Panc1 (cell line): ENCODE measurements at regions not wholly inside any gene's neighbourhood (a gene's known extent, or its start where the extent isn't known, plus 50 kb on each side); places are given as distances from the start of the nearest gene placed in this dataset.

ENCODE experiments used
- ATAC-seq: fragments of 200-7000 bp; cut with Tn5 transposase; 2 replicates; pipeline ENCODE4 v1.9.1; 2020; ENCODE audit warnings: mild to moderate bottlenecking, moderate library complexity
- BruUV-seq: library from RNA; stranded (reverse); fragments of 400-500 nt; replicated peaks from 2 replicates; lab custom pipeline; 2021; lab: Mats Ljungman, UMichigan
- CTCF ChIA-PET: fragments of 300-600 bp; sonication (Branson Sonifier 250); formaldehyde crosslinking; loops from one replicate; lab custom pipeline; 2022; ENCODE audit warnings: antibody characterized with exemption; lab: Charles Lee
- POLR2A ChIA-PET: fragments of 300-600 bp; sonication (Branson Sonifier 250); formaldehyde crosslinking; loops from one replicate; lab custom pipeline; 2022; ENCODE audit warnings: antibody characterized with exemption; lab: Charles Lee
- DNase-seq: peaks from one replicate; pipeline ENCODE4 v3.0.0-alpha.2; 2010; ENCODE audit warnings: low read depth, low spot score
- H3K27ac ChIP-seq: 2 replicates; pipeline ENCODE4 v1.5.1; 2011; ENCODE audit warnings: mild to moderate bottlenecking, low read length, inconsistent platforms
- H3K27me3 ChIP-seq: fragments of 200-500 bp; sonication (Bioruptor generic); 2 replicates; pipeline ENCODE4 v1.6.0; 2014; ENCODE audit warnings: low read length, inconsistent platforms; ENCODE audit not compliant: control insufficient read depth, insufficient read depth
- H3K36me3 ChIP-seq: fragments of 200-500 bp; sonication (Bioruptor generic); 2 replicates; pipeline ENCODE4 v1.5.1; 2014; ENCODE audit warnings: inconsistent platforms, mild to moderate bottlenecking, low read length, moderate library complexity; ENCODE audit not compliant: control insufficient read depth, insufficient read depth
- H3K4me1 ChIP-seq: 2 replicates; pipeline ENCODE4 v1.5.1; 2011; ENCODE audit warnings: inconsistent platforms, mild to moderate bottlenecking, low read length, moderate library complexity; ENCODE audit not compliant: control insufficient read depth, insufficient read depth
- H3K4me3 ChIP-seq, 2 experiments: 2 replicates each; pipeline ENCODE4 v1.5.1; 2011 to 2012; ENCODE audit warnings: low read depth in 2 of 2, low read length in 2 of 2, mild to moderate bottlenecking in 2 of 2, inconsistent platforms in 1 of 2, moderate library complexity in 1 of 2
- H3K9me3 ChIP-seq: fragments of 200-500 bp; sonication (Bioruptor generic); 2 replicates; pipeline ENCODE4 v1.5.1; 2014; ENCODE audit warnings: low read depth, mild to moderate bottlenecking, inconsistent platforms, low read length, moderate library complexity; ENCODE audit not compliant: control insufficient read depth, insufficient read depth
- POLR2AphosphoS5 ChIP-seq: IDR thresholded peaks from 2 replicates; pipeline ENCODE4 v1.6.1; 2012; ENCODE audit warnings: mild to moderate bottlenecking, low read depth, low read length, moderate library complexity
- REST ChIP-seq, 2 experiments: IDR thresholded peaks; 2 replicates each; pipeline ENCODE4 v1.6.1; 2011 to 2012; ENCODE audit warnings: low read depth in 2 of 2, control low read depth in 1 of 2, low read length in 1 of 2, mild to moderate bottlenecking in 1 of 2, moderate library complexity in 1 of 2; ENCODE audit not compliant: insufficient read depth in 1 of 2
- SIN3A ChIP-seq: IDR thresholded peaks from 2 replicates; pipeline ENCODE4 v1.6.1; 2012; ENCODE audit warnings: low read depth, mild to moderate bottlenecking, low read length, moderate library complexity, borderline replicate concordance; ENCODE audit not compliant: insufficient read depth
- TCF7L2 ChIP-seq: IDR thresholded peaks from 2 replicates; pipeline ENCODE4 v1.6.1; 2011; ENCODE audit warnings: mild to moderate bottlenecking, low read depth, low read length, inconsistent platforms
- in situ Hi-C: cut with HindIII; loops from 2 replicates; pipeline ENCODE4 v1.10.0; 2016; ENCODE audit warnings: low sequenced_read_pairs, low pct_unique_long_range_greater_than_20kb
- intact Hi-C: fragments of 100-400 bp; cut with micrococcal nuclease; formaldehyde crosslinking; loops from one replicate; pipeline ENCODE4 v1.10.0; 2022; ENCODE audit not compliant: unreplicated experiment
- TF ChIP-seq, protein P1 (sequence below): fragments of 450-650 bp; IDR thresholded peaks from 2 replicates; pipeline ENCODE4 v1.5.1; 2017; ENCODE audit warnings: mild to moderate bottlenecking

DNA sequence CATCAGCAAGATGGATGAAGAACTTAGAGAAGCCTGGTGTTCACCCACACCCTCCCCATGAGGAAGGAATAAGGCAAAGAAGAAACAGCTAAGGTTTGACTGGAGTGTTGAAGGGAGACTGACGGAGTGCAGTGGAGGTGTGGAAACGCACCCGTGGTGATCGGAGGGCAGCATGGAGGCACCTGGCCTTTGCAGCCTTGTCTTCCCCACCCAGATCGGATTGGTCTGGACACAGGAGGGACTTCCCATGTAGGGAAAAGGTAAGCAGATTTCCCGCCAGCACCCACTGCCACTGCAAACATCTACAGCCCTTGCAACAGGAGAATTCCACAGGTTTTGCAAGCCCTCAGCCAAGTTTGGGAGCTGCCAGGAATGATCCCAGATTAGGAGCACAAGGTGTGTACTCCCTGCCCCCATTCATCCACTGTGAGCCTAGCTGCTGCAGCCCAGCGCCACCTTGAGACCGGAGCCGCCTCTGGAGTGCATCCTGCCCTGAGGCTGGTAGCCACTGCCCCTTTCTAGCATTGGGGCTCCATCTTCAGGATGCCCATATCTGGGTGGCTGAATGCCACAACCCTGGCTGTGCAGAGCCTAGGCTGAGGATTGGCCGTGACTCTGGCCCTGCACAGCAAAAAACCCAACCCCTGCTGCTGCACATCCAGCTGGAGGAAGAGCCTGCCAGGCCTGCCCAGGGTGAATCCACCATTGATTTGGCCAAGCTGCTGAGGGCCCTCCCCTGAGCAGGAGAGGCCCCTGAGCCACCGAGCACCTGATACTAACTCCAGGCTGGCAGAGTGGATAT is 411.1 kb downstream of the TMEM121 start:
- ChIA-PET CTCF (no interaction called here), POLR2A (no interaction called here)
- Histone ChIP-seq H3K27ac (no peak overlapping the region), H3K4me1 (no peaks in the 10 kb centered on the region), H3K4me3 (no peak overlapping the region), H3K27me3 (0 out of 2 replicates have a peak, but pooled peaks cover under 1% of the 10 kb centered on the region), H3K36me3 (no peaks in the 10 kb centered on the region), H3K9me3 (no peaks in the 10 kb centered on the region)
- ATAC-seq: no peak
- in situ Hi-C loops: no loop called here
- DNase-seq: no peak
- intact Hi-C loops: loop anchor here (10.0 kb wide), 1 partner anchor 263 kb away; no protein-coding TSS in a partner anchor
- TF ChIP-seq, protein P1, sequence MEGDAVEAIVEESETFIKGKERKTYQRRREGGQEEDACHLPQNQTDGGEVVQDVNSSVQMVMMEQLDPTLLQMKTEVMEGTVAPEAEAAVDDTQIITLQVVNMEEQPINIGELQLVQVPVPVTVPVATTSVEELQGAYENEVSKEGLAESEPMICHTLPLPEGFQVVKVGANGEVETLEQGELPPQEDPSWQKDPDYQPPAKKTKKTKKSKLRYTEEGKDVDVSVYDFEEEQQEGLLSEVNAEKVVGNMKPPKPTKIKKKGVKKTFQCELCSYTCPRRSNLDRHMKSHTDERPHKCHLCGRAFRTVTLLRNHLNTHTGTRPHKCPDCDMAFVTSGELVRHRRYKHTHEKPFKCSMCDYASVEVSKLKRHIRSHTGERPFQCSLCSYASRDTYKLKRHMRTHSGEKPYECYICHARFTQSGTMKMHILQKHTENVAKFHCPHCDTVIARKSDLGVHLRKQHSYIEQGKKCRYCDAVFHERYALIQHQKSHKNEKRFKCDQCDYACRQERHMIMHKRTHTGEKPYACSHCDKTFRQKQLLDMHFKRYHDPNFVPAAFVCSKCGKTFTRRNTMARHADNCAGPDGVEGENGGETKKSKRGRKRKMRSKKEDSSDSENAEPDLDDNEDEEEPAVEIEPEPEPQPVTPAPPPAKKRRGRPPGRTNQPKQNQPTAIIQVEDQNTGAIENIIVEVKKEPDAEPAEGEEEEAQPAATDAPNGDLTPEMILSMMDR: no peak
- TF ChIP-seq SIN3A: no peak
- no peak for TF ChIP-seq REST (IDR thresholded peaks at IDR 0.05; ENCODE audit: insufficient read depth in 1 of 2, low read depth in 2 of 2, low read length in 1 of 2)
- no peak for TF ChIP-seq POLR2AphosphoS5
- no peak for TF ChIP-seq TCF7L2
- BruUV-seq: no TSS peak

DNA sequence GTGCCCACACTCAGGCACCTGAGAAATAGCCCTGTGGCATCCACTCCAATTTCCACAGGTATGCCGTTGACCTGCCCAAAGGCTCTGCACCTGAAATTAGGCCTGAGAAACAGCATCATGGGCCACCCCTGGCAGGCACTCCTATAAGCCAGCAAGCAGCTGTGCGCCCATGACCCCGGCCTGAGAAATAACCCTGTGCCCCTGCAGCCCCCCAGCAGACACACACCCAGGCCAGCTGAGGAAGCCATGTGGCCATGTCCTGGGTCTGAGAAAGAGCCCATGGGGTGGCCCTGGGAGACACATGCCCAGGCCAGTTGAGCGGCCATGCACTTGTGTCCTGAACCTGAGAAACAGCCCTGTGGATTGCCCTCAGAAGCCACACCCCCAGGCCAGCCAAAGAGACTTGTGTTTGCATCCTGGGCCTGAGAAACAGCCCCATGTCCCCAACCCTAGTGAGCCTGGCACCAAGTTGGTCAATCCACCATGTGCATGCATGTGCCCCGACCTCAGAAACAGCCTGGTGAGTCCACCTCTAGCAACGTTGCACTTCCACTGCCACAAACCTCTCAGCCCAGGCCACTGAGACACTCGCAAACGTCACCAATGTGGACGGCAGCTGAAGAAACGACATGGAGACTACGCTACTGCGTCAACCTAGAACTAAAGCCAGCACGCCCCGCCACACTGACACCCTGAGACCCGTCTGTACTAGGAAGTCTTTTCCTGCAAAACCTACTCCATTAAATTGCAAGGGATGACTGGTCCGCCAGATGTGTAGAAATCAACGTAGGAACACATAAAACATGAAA is 411.9 kb downstream of the TMEM121 start:
- H3K27ac ChIP-seq: no peak overlapping the region
- no TSS peak for BruUV-seq
- no peaks in the 10 kb centered on the region for H3K4me1 ChIP-seq
- no peak for ATAC-seq
- no peaks in the 10 kb centered on the region for H3K27me3 ChIP-seq
- no peak for DNase-seq
- CTCF ChIA-PET: no interaction called here
- intact Hi-C loops: loop anchor here (10.0 kb wide), 1 partner anchor 263 kb away; no protein-coding TSS in a partner anchor
- in situ Hi-C loops: no loop called here
- no peaks in the 10 kb centered on the region for H3K36me3 ChIP-seq
- no peak overlapping the region for H3K4me3 ChIP-seq
- no peaks in the 10 kb centered on the region for H3K9me3 ChIP-seq
- POLR2A ChIA-PET: no interaction called here
- TF ChIP-seq, protein P1: no peak
- TF ChIP-seq REST (IDR thresholded peaks at IDR 0.05; ENCODE audit: insufficient read depth in 1 of 2, low read depth in 2 of 2, low read length in 1 of 2): no peak
- TF ChIP-seq POLR2AphosphoS5: no peak
- no peak for TF ChIP-seq TCF7L2
- TF ChIP-seq SIN3A: no peak
